ENCODE measurements at regions not wholly inside any gene's neighbourhood (a gene's known extent, or its start where the extent isn't known, plus 50 kb on each side); places are given as distances from the start of the nearest gene placed in this dataset.

DNA sequence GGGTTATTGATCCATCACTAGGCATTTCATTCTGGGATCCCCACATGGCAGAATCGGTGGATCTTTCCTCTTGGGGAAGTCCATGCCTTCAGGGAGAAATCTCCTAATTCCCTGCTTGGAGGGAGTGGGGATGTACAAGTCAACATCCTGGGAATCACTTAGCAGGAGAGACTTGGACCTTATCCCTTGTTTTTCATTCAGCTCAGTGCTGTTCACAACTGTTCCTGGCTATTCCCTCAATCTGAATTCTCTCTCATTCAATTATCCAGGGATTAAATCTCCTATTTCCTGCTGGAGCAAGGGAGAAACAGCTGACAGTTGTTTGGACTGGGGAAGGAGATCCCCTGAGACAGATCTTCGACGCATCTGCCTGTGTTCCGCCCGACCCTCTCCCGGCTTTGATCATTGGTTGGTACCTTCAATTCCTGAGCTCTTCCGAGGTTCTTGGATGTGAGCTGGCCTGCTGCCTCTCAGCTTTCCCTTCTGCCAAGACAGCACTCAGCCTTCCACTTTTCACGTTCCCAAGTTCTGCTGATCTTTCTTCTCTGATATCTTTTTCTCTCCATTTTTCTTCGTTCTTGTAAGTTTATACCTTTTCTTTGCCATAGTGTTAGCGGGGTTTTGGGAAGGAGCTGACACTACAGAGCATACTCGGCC is 115.4 kb upstream of the GNAO1 start:
- DNase-seq (ENCODE audit: low read depth, low spot score), result no peak
- no peak for TF ChIP-seq CTCF (IDR thresholded peaks at IDR 0.05; ENCODE audit: low read depth, low read length)
- in situ Hi-C loops (cut with HindIII; ENCODE audit: low sequenced_read_pairs), result no loop called here
- no peak overlapping the region for H3K4me3 ChIP-seq (ENCODE audit: low read depth, low read length)

- H3K4me3 ChIP-seq (ENCODE audit: low read depth, low read length), result no peak overlapping the region
- no peak for DNase-seq (ENCODE audit: low read depth, low spot score)
- no peak for TF ChIP-seq CTCF (IDR thresholded peaks at IDR 0.05; ENCODE audit: low read depth, low read length)
- in situ Hi-C loops (cut with HindIII; ENCODE audit: low sequenced_read_pairs), result no loop called here
Measured at GRCh38 chr16:56073508-56073907, 117.8 kb upstream of the GNAO1 start.

- no peak overlapping the region for H3K4me3 ChIP-seq (ENCODE audit: low read depth, low read length)
- DNase-seq (ENCODE audit: low read depth, low spot score), result no peak
- TF ChIP-seq CTCF (IDR thresholded peaks at IDR 0.05; ENCODE audit: low read depth, low read length), result no peak
- in situ Hi-C loops (cut with HindIII; ENCODE audit: low sequenced_read_pairs), result no loop called here
Measured at GRCh38 chr16:56072096-56072495, 119.2 kb upstream of the GNAO1 start.

DNA sequence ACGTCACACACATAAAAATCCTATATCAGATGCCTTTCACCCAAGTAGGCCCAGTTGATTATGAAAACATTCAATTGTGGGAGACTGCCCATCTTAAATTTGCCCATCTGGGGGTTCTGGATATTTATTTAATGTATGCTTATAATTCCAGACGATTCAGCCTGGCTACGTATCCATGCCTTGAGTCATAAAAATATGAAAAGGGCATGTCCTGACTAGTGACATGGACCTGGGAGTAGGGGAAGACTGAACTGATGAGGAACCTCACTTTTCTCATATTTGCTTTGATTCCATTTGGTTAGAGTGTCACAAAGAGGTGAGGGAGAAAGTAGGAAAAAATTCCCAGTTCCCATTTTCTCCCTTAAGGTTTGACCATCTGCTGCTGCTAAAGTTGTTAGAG is 122.5 kb upstream of the GNAO1 start:
- DNase-seq (ENCODE audit: low read depth, low spot score), result no peak
- TF ChIP-seq CTCF (IDR thresholded peaks at IDR 0.05; ENCODE audit: low read depth, low read length), result no peak
- H3K4me3 ChIP-seq (ENCODE audit: low read depth, low read length), result no peak overlapping the region
- in situ Hi-C loops (cut with HindIII; ENCODE audit: low sequenced_read_pairs), result no loop called here

DNA sequence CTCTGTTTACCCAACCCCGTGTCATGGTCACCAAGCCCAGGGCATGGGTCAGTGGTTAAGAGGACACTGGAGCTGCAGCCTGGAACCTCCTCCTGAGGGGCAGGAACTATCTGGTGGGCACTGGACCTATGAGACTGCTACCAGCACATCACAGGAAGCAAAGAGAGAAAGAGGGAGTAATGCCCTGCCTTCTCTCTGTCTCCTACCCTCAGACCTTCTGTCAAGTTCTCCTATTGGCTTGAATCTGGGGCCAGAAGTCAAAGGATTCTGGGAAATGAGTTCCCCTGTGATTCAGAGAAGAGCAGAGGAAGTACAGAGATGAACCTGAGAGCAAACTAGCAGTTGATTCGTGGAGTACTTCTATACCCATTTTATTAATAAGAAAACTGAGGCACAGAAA is 123.0 kb upstream of the GNAO1 start:
- DNase-seq (ENCODE audit: low read depth, low spot score), result no peak
- no peak for TF ChIP-seq CTCF (IDR thresholded peaks at IDR 0.05; ENCODE audit: low read depth, low read length)
- no peak overlapping the region for H3K4me3 ChIP-seq (ENCODE audit: low read depth, low read length)
- in situ Hi-C loops (cut with HindIII; ENCODE audit: low sequenced_read_pairs), result no loop called here

- in situ Hi-C loops (cut with HindIII; ENCODE audit: low sequenced_read_pairs), result no loop called here
- TF ChIP-seq CTCF (IDR thresholded peaks at IDR 0.05; ENCODE audit: low read depth, low read length), result no peak
- DNase-seq (ENCODE audit: low read depth, low spot score), result no peak
- no peak overlapping the region for H3K4me3 ChIP-seq (ENCODE audit: low read depth, low read length)
Measured at GRCh38 chr16:56067406-56067805, 123.9 kb upstream of the GNAO1 start.

GRCh38 chr16:56066617-56067016 is 124.7 kb upstream of the GNAO1 start:
- DNase-seq (ENCODE audit: low read depth, low spot score), result no peak
- TF ChIP-seq CTCF (IDR thresholded peaks at IDR 0.05; ENCODE audit: low read depth, low read length), result no peak

More at GRCh38 chr16:56066617-56067016, 124.7 kb upstream of the GNAO1 start:
- in situ Hi-C loops (cut with HindIII; ENCODE audit: low sequenced_read_pairs), result no loop called here
- no peak overlapping the region for H3K4me3 ChIP-seq (ENCODE audit: low read depth, low read length)

Data from astrocyte of the spinal cord (primary cell).